ENCODE measurements at regions not wholly inside any gene's neighbourhood (a gene's known extent, or its start where the extent isn't known, plus 50 kb on each side); places are given as distances from the start of the nearest gene placed in this dataset.
"Not testable (repeated sequence)": the region's sequence is repeated elsewhere in the genome, so short reads cannot be mapped to it uniquely, and the experiment has no call there.

- no peak for FAIRE-seq
- intact Hi-C loops (cut with DNase I), result no loop called here
- TF ChIP-seq CTCF (IDR thresholded peaks at IDR 0.05; ENCODE audit: borderline replicate concordance, extremely low read depth, insufficient read depth), result no peak
These were observed 862.2 kb downstream of the TRIML1 start for GRCh38 chr4:189001283-189001970.

GRCh38 chr4:189001971-189002450 lies 862.8 kb downstream of the TRIML1 start:
- H3K4me3 ChIP-seq (ENCODE audit: low read length in 3 of 3), result no peak overlapping the region
- FAIRE-seq (no peak), DNase-seq (no peak)
- no peaks in the 10 kb centered on the region for H3K9me3 ChIP-seq (ENCODE audit: control insufficient read depth in 2 of 3, insufficient read depth in 1 of 3, low read length in 3 of 3)
- H3K27me3 ChIP-seq (ENCODE audit: control insufficient read depth, insufficient read depth, low read length), result no peaks in the 10 kb centered on the region
- no peaks in the 10 kb centered on the region for H3K4me1 ChIP-seq (ENCODE audit: control insufficient read depth in 2 of 3, insufficient read depth in 2 of 3, low read depth in 1 of 3, low read length in 3 of 3)
- H3K36me3 ChIP-seq (ENCODE audit: control insufficient read depth in 2 of 3, insufficient read depth in 3 of 3, low read length in 3 of 3), result no peaks in the 10 kb centered on the region
- intact Hi-C loops (cut with DNase I), result no loop called here
- no peak overlapping the region for H3K27ac ChIP-seq (ENCODE audit: low read depth in 2 of 2, low read length in 2 of 2)
- no peak overlapping the region for H3K9ac ChIP-seq (ENCODE audit: low read length in 3 of 3)
- no peak for TF ChIP-seq CTCF (IDR thresholded peaks at IDR 0.05; ENCODE audit: borderline replicate concordance, extremely low read depth, insufficient read depth)

More at GRCh38 chr4:189001283-189001970, 862.2 kb downstream of the TRIML1 start:
- no peak overlapping the region for H3K9ac ChIP-seq (ENCODE audit: low read length in 3 of 3)
- no peaks in the 10 kb centered on the region for H3K4me1 ChIP-seq (ENCODE audit: control insufficient read depth in 2 of 3, insufficient read depth in 2 of 3, low read depth in 1 of 3, low read length in 3 of 3)
- no peaks in the 10 kb centered on the region for H3K27me3 ChIP-seq (ENCODE audit: control insufficient read depth, insufficient read depth, low read length)
- DNase-seq, result no peak
- no peak overlapping the region for H3K4me3 ChIP-seq (ENCODE audit: low read length in 3 of 3)
- no peaks in the 10 kb centered on the region for H3K9me3 ChIP-seq (ENCODE audit: control insufficient read depth in 2 of 3, insufficient read depth in 1 of 3, low read length in 3 of 3)
- no peaks in the 10 kb centered on the region for H3K36me3 ChIP-seq (ENCODE audit: control insufficient read depth in 2 of 3, insufficient read depth in 3 of 3, low read length in 3 of 3)
- H3K27ac ChIP-seq (ENCODE audit: low read depth in 2 of 2, low read length in 2 of 2), result no peak overlapping the region

- Histone ChIP-seq H3K9ac (ENCODE audit: low read length in 3 of 3) (no peak overlapping the region), H3K27ac (ENCODE audit: low read depth in 2 of 2, low read length in 2 of 2) (no peak overlapping the region), H3K36me3 (ENCODE audit: control insufficient read depth in 2 of 3, insufficient read depth in 3 of 3, low read length in 3 of 3) (no peaks in the 10 kb centered on the region), H3K27me3 (ENCODE audit: control insufficient read depth, insufficient read depth, low read length) (no peaks in the 10 kb centered on the region), H3K4me1 (ENCODE audit: control insufficient read depth in 2 of 3, insufficient read depth in 2 of 3, low read depth in 1 of 3, low read length in 3 of 3) (no peaks in the 10 kb centered on the region), H3K9me3 (ENCODE audit: control insufficient read depth in 2 of 3, insufficient read depth in 1 of 3, low read length in 3 of 3) (no peaks in the 10 kb centered on the region), H3K4me3 (ENCODE audit: low read length in 3 of 3) (no peak overlapping the region)
- no peak for TF ChIP-seq CTCF (IDR thresholded peaks at IDR 0.05; ENCODE audit: borderline replicate concordance, extremely low read depth, insufficient read depth)
- FAIRE-seq (no peak), DNase-seq (no peak)
- intact Hi-C loops (cut with DNase I), result no loop called here
These were observed 863.2 kb downstream of the TRIML1 start for GRCh38 chr4:189002475-189002874.

GRCh38 chr4:189010452-189011217 lies 871.4 kb downstream of the TRIML1 start:
- FAIRE-seq; H3K27ac ChIP-seq (ENCODE audit: low read depth in 2 of 2, low read length in 2 of 2); intact Hi-C loops (cut with DNase I); H3K9ac ChIP-seq (ENCODE audit: low read length in 3 of 3); H3K4me1 ChIP-seq (ENCODE audit: control insufficient read depth in 2 of 3, insufficient read depth in 2 of 3, low read depth in 1 of 3, low read length in 3 of 3); H3K27me3 ChIP-seq (ENCODE audit: control insufficient read depth, insufficient read depth, low read length); H3K36me3 ChIP-seq (ENCODE audit: control insufficient read depth in 2 of 3, insufficient read depth in 3 of 3, low read length in 3 of 3); H3K4me3 ChIP-seq (ENCODE audit: low read length in 3 of 3); H3K9me3 ChIP-seq (ENCODE audit: control insufficient read depth in 2 of 3, insufficient read depth in 1 of 3, low read length in 3 of 3); DNase-seq: not testable (repeated sequence)
